ENCODE measurements at regions not wholly inside any gene's neighbourhood (a gene's known extent, or its start where the extent isn't known, plus 50 kb on each side); places are given as distances from the start of the nearest gene placed in this dataset.

DNA sequence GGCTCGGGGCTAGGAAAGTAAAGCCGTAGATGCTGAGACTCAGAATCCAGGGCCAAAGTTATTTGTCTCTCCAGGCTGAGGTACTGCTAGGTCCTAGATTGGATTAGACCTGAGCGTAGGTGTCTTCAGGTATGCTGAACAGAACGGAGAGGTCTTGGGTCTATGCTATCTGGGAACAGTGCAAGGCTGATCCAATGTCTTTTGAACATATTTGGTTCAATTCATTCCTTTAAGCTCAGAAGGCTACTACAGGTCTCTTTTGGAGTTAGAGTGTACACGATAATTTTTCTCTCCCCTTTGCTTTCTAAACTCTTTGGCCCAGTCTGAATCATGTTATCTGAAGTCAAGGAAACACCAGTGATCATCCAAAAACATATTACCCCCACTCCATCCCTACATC, 137.5 kb upstream of the TBL1XR1 start:
- TF ChIP-seq, protein P1, sequence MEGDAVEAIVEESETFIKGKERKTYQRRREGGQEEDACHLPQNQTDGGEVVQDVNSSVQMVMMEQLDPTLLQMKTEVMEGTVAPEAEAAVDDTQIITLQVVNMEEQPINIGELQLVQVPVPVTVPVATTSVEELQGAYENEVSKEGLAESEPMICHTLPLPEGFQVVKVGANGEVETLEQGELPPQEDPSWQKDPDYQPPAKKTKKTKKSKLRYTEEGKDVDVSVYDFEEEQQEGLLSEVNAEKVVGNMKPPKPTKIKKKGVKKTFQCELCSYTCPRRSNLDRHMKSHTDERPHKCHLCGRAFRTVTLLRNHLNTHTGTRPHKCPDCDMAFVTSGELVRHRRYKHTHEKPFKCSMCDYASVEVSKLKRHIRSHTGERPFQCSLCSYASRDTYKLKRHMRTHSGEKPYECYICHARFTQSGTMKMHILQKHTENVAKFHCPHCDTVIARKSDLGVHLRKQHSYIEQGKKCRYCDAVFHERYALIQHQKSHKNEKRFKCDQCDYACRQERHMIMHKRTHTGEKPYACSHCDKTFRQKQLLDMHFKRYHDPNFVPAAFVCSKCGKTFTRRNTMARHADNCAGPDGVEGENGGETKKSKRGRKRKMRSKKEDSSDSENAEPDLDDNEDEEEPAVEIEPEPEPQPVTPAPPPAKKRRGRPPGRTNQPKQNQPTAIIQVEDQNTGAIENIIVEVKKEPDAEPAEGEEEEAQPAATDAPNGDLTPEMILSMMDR (IDR thresholded peaks at IDR 0.05), result no peak
- TF ChIP-seq POLR2A (IDR thresholded peaks at IDR 0.05), result no peak
